Prostate gland (tissue), 2 donors: ENCODE measurements at regions not wholly inside any gene's neighbourhood (a gene's known extent, or its start where the extent isn't known, plus 50 kb on each side); places are given as distances from the start of the nearest gene placed in this dataset.

ENCODE experiments used
- DNase-seq: peaks from one replicate; pipeline ENCODE4 v3.0.0-alpha.2; 2019; ENCODE audit warnings: low spot score
- H3K27ac ChIP-seq, 2 donors: fragments of 200-600 bp; sonication (generic); 2 replicates each; pipeline ENCODE4 v1.5.1; 2017 to 2019
- H3K27me3 ChIP-seq: fragments of 200-600 bp; sonication (generic); replicated peaks from 2 replicates; pipeline ENCODE4 v1.5.1; 2019; ENCODE audit not compliant: insufficient read depth
- H3K36me3 ChIP-seq, 2 donors: fragments of 200-600 bp; sonication (generic); 1 replicate in 1 of 2; 2 replicates in 1 of 2; pipeline versions ENCODE4 v1.5.1 to v1.8.1; 2017 to 2019
- H3K4me1 ChIP-seq: fragments of 200-600 bp; sonication (generic); replicated peaks from 2 replicates; pipeline ENCODE4 v1.5.1; 2019
- H3K4me3 ChIP-seq, 2 donors: fragments of 200-600 bp; sonication (generic); 2 replicates each; pipeline ENCODE4 v1.5.1; 2017 to 2019
- H3K9me3 ChIP-seq: fragments of 200-600 bp; sonication (generic); 2 replicates; pipeline ENCODE4 v1.5.1; 2017
- CTCF ChIP-seq, 4 experiments: fragments of 200-600 bp in 2 of 4; fragments of 450-650 bp in 2 of 4; sonication (generic) in 2 of 4; IDR thresholded peaks; 1 replicate in 3 of 4; 2 replicates in 1 of 4; pipeline ENCODE4 v1.5.1; 2016 to 2019; ENCODE audit warnings: antibody characterized with exemption in 4 of 4, mild to moderate bottlenecking in 2 of 4, moderate library complexity in 2 of 4
- POLR2A ChIP-seq: fragments of 450-650 bp; IDR thresholded peaks from one replicate; pipeline ENCODE4 v1.6.1; 2016; ENCODE audit warnings: antibody characterized with exemption, mild to moderate bottlenecking
- POLR2AphosphoS5 ChIP-seq: sonication (generic); formaldehyde crosslinking; IDR thresholded peaks from one replicate; pipeline ENCODE4 v1.6.1; 2017; ENCODE audit warnings: antibody characterized with exemption
- WGBS: methylation state at CpG from one replicate; pipeline ENCODE4 v1.1.5; 2018; 5-methylcytosine and 5-hydroxymethylcytosine counted together
- intact Hi-C: fragments of 100-400 bp; cut with DNase I; formaldehyde crosslinking; loops from one replicate; pipeline ENCODE4 v1.14.2; 2022

- intact Hi-C loops: no loop called here
- TF ChIP-seq POLR2AphosphoS5 (no peak), CTCF (IDR thresholded peaks at IDR 0.05) (no peak), POLR2A (no peak)
- Histone ChIP-seq H3K9me3 (no peaks in the 10 kb centered on the region), H3K27ac (no peak overlapping the region), H3K4me1 (no peaks in the 10 kb centered on the region), H3K27me3 (peaks cover 4% of the 10 kb centered on the region), H3K36me3 (no peaks in the 10 kb centered on the region), H3K4me3 (no peak overlapping the region)
- WGBS: 88% methylated on average over 3 of the region's 3 CpGs
- no peak for DNase-seq
These were observed 1213.8 kb downstream of the TBC1D22A start for GRCh38 chr22:47976219-47976618.

- TF ChIP-seq CTCF (IDR thresholded peaks at IDR 0.05) (no peak), POLR2AphosphoS5 (no peak), POLR2A (no peak)
- intact Hi-C loops: no loop called here
- no peak overlapping the region for H3K4me3 ChIP-seq
- H3K27me3 ChIP-seq: peaks cover 4% of the 10 kb centered on the region
- no peak overlapping the region for H3K27ac ChIP-seq
- 66% methylated on average over 4 of the region's 4 CpGs for WGBS
- H3K9me3 ChIP-seq: no peaks in the 10 kb centered on the region
- DNase-seq: no peak
- H3K4me1 ChIP-seq: no peaks in the 10 kb centered on the region
- H3K36me3 ChIP-seq: no peaks in the 10 kb centered on the region
These were observed 1205.4 kb downstream of the TBC1D22A start for GRCh38 chr22:47967831-47968230.

GRCh38 chr22:47966316-47966715, 1203.9 kb downstream of the TBC1D22A start:
- Histone ChIP-seq H3K27ac (no peak overlapping the region), H3K4me3 (no peak overlapping the region), H3K9me3 (no peaks in the 10 kb centered on the region), H3K4me1 (no peaks in the 10 kb centered on the region), H3K27me3 (peaks cover 1% of the 10 kb centered on the region), H3K36me3 (no peaks in the 10 kb centered on the region)
- no peak for DNase-seq
- TF ChIP-seq CTCF (IDR thresholded peaks at IDR 0.05): no peak
- no peak for TF ChIP-seq POLR2A
- no peak for TF ChIP-seq POLR2AphosphoS5
- 73% methylated on average over 6 of the region's 6 CpGs for WGBS
- intact Hi-C loops: no loop called here

- TF ChIP-seq CTCF (IDR thresholded peaks at IDR 0.05) (no peak), POLR2AphosphoS5 (no peak), POLR2A (no peak)
- no peak for DNase-seq
- H3K4me3 ChIP-seq: no peak overlapping the region
- intact Hi-C loops: no loop called here
- no peaks in the 10 kb centered on the region for H3K9me3 ChIP-seq
- H3K4me1 ChIP-seq: no peaks in the 10 kb centered on the region
- whole genome bisulfite sequencing: 96% methylated on average over 3 of the region's 3 CpGs
- H3K27ac ChIP-seq: no peak overlapping the region
- no peaks in the 10 kb centered on the region for H3K27me3 ChIP-seq
- no peaks in the 10 kb centered on the region for H3K36me3 ChIP-seq
These were observed 1203.4 kb downstream of the TBC1D22A start for GRCh38 chr22:47965896-47966295.

GRCh38 chr22:47965066-47965465, 1202.6 kb downstream of the TBC1D22A start:
- intact Hi-C loops: no loop called here
- no peaks in the 10 kb centered on the region for H3K4me1 ChIP-seq
- TF ChIP-seq POLR2A: no peak
- no peak for TF ChIP-seq POLR2AphosphoS5
- TF ChIP-seq CTCF (IDR thresholded peaks at IDR 0.05): no peak
- no peaks in the 10 kb centered on the region for H3K9me3 ChIP-seq
- H3K36me3 ChIP-seq: no peaks in the 10 kb centered on the region
- H3K27ac ChIP-seq: no peak overlapping the region
- no peak overlapping the region for H3K4me3 ChIP-seq
- WGBS: 97% methylated on average over 6 of the region's 6 CpGs
- no peaks in the 10 kb centered on the region for H3K27me3 ChIP-seq
- DNase-seq: no peak
